Activated CD4-positive, alpha-beta T cell treated with anti-CD3 and anti-CD28 coated beads, Interleukin-2, amount 50 U/mL, for 4 hours (primary cell): ENCODE measurements at regions not wholly inside any gene's neighbourhood (a gene's known extent, or its start where the extent isn't known, plus 50 kb on each side); places are given as distances from the start of the nearest gene placed in this dataset.
A peak's percentile ranks its signal among the peaks of the same experiment; 100 is the strongest.

Experiments
- DNase-seq, 2 experiments: peaks; one replicate each; pipeline ENCODE4 v3.0.0-alpha.2; 2020

- peak; percentile 10 to 28 for DNase-seq
Observed at GRCh38 chr3:109532257-109533216, 195.2 kb upstream of the DPPA4 start.

- DNase-seq: no peak
Observed at GRCh38 chr3:109545746-109546145, 208.4 kb upstream of the DPPA4 start.

- no peak for DNase-seq
Observed at GRCh38 chr3:109548192-109548938, 211.0 kb upstream of the DPPA4 start.

- DNase-seq: no peak
Observed at GRCh38 chr3:109553591-109554371, 216.4 kb upstream of the DPPA4 start.

- no peak for DNase-seq
Observed at GRCh38 chr3:109559389-109559788, 222.0 kb upstream of the DPPA4 start.

GRCh38 chr3:109563149-109563548 is 225.8 kb upstream of the DPPA4 start:
- DNase-seq: peak; percentile 29 to 40

GRCh38 chr3:109569135-109569846 is 231.9 kb upstream of the DPPA4 start:
- no peak for DNase-seq

GRCh38 chr3:109570408-109570807 is 233.1 kb upstream of the DPPA4 start:
- DNase-seq: no peak

- DNase-seq: no peak
Observed at GRCh38 chr3:109572301-109572700, 235.0 kb upstream of the DPPA4 start.

- DNase-seq: no peak
Observed at GRCh38 chr3:109596991-109597390, 259.6 kb upstream of the DPPA4 start.

GRCh38 chr3:109597444-109597843 is 260.1 kb upstream of the DPPA4 start:
- DNase-seq: no peak

- DNase-seq: no peak
Observed at GRCh38 chr3:109607897-109608296, 270.6 kb upstream of the DPPA4 start.

GRCh38 chr3:109608574-109608973 is 271.2 kb upstream of the DPPA4 start:
- no peak for DNase-seq

GRCh38 chr3:109618766-109619378 is 281.5 kb upstream of the DPPA4 start:
- no peak for DNase-seq

GRCh38 chr3:109631897-109632296 is 294.6 kb upstream of the DPPA4 start:
- no peak for DNase-seq

GRCh38 chr3:109640146-109640652 is 302.9 kb upstream of the DPPA4 start:
- no peak for DNase-seq

- no peak for DNase-seq
Observed at GRCh38 chr3:109642025-109642424, 304.7 kb upstream of the DPPA4 start.

- no peak for DNase-seq
Observed at GRCh38 chr3:109643590-109643989, 306.2 kb upstream of the DPPA4 start.

GRCh38 chr3:109644332-109644731 is 307.0 kb upstream of the DPPA4 start:
- DNase-seq: no peak

GRCh38 chr3:109644746-109645145 is 307.4 kb upstream of the DPPA4 start:
- no peak for DNase-seq

- no peak for DNase-seq
Observed at GRCh38 chr3:109648027-109648426, 310.7 kb upstream of the DPPA4 start.

GRCh38 chr3:109656225-109656624 is 318.9 kb upstream of the DPPA4 start:
- DNase-seq: no peak
